WERI-Rb-1 (cell line): ENCODE measurements at regions not wholly inside any gene's neighbourhood (a gene's known extent, or its start where the extent isn't known, plus 50 kb on each side); places are given as distances from the start of the nearest gene placed in this dataset.

Experiments used
- DNase-seq: peaks from one replicate; pipeline ENCODE4 v3.0.0-alpha.2; 2020
- H3K27ac ChIP-seq: fragments of 250-450 bp; sonication (Bioruptor Pico); 2 replicates; pipeline ENCODE4 v1.5.1; 2020; ENCODE audit warnings: mild to moderate bottlenecking, moderate library complexity
- H3K27me3 ChIP-seq: fragments of 250-450 bp; sonication (Bioruptor Pico); 2 replicates; pipeline ENCODE4 v1.5.1; 2021; ENCODE audit warnings: mild to moderate bottlenecking, low read depth, moderate library complexity; ENCODE audit not compliant: insufficient read depth, severe bottlenecking
- H3K36me3 ChIP-seq: fragments of 250-450 bp; sonication (Bioruptor Pico); 2 replicates; pipeline ENCODE4 v1.5.1; 2020; ENCODE audit warnings: mild to moderate bottlenecking, moderate library complexity
- H3K4me3 ChIP-seq: 2 replicates; pipeline ENCODE4 v1.5.1; 2011; ENCODE audit warnings: low read depth, mild to moderate bottlenecking, control low read depth, low read length
- H3K9me3 ChIP-seq: fragments of 250-450 bp; sonication (Bioruptor Pico); 2 replicates; pipeline ENCODE4 v1.5.1; 2021; ENCODE audit warnings: mild to moderate bottlenecking, moderate library complexity; ENCODE audit not compliant: severe bottlenecking
- CTCF ChIP-seq: IDR thresholded peaks from 2 replicates; pipeline ENCODE4 v1.5.1; 2011; ENCODE audit warnings: low read depth, mild to moderate bottlenecking, control low read depth, inconsistent platforms, low read length

- TF ChIP-seq CTCF: no peak
- no peaks in the 10 kb centered on the region for H3K9me3 ChIP-seq
- H3K36me3 ChIP-seq: no peaks in the 10 kb centered on the region
- no peak overlapping the region for H3K27ac ChIP-seq
- no peak for DNase-seq
- no peaks in the 10 kb centered on the region for H3K27me3 ChIP-seq
- no peak overlapping the region for H3K4me3 ChIP-seq
These were observed 454.5 kb downstream of the TMA16 start for GRCh38 chr4:163948920-163949455.

- no peak for TF ChIP-seq CTCF
- no peak overlapping the region for H3K4me3 ChIP-seq
- H3K27ac ChIP-seq: no peak overlapping the region
- H3K9me3 ChIP-seq: no peaks in the 10 kb centered on the region
- no peak for DNase-seq
- no peaks in the 10 kb centered on the region for H3K36me3 ChIP-seq
- H3K27me3 ChIP-seq: no peaks in the 10 kb centered on the region
These were observed 455.6 kb downstream of the TMA16 start for GRCh38 chr4:163949976-163950601.

- no peaks in the 10 kb centered on the region for H3K36me3 ChIP-seq
- DNase-seq: no peak
- no peak overlapping the region for H3K27ac ChIP-seq
- H3K9me3 ChIP-seq: no peaks in the 10 kb centered on the region
- no peak for TF ChIP-seq CTCF
- H3K27me3 ChIP-seq: no peaks in the 10 kb centered on the region
- no peak overlapping the region for H3K4me3 ChIP-seq
These were observed 460.8 kb downstream of the TMA16 start for GRCh38 chr4:163955288-163955687.

- Histone ChIP-seq H3K4me3 (no peak overlapping the region), H3K27ac (peak overlapping the region; percentile 43), H3K27me3 (no peaks in the 10 kb centered on the region), H3K36me3 (no peaks in the 10 kb centered on the region), H3K9me3 (no peaks in the 10 kb centered on the region)
- TF ChIP-seq CTCF: no peak
- no peak for DNase-seq
These were observed 464.3 kb downstream of the TMA16 start for GRCh38 chr4:163958751-163959150.

GRCh38 chr4:163959932-163960331 is 465.4 kb downstream of the TMA16 start:
- Histone ChIP-seq H3K27me3 (no peaks in the 10 kb centered on the region), H3K4me3 (no peak overlapping the region), H3K36me3 (no peaks in the 10 kb centered on the region), H3K9me3 (no peaks in the 10 kb centered on the region), H3K27ac (no peak overlapping the region)
- no peak for TF ChIP-seq CTCF
- DNase-seq: no peak

GRCh38 chr4:163966612-163967011 is 472.1 kb downstream of the TMA16 start:
- H3K27me3 ChIP-seq: no peaks in the 10 kb centered on the region
- no peaks in the 10 kb centered on the region for H3K9me3 ChIP-seq
- no peaks in the 10 kb centered on the region for H3K36me3 ChIP-seq
- no peak overlapping the region for H3K27ac ChIP-seq
- no peak for TF ChIP-seq CTCF
- no peak for DNase-seq
- no peak overlapping the region for H3K4me3 ChIP-seq
